ENCODE measurements at regions not wholly inside any gene's neighbourhood (a gene's known extent, or its start where the extent isn't known, plus 50 kb on each side); places are given as distances from the start of the nearest gene placed in this dataset.

GRCh38 chr2:226185616-226186211 lies 613.9 kb downstream of the IRS1 start:
- Histone ChIP-seq H3K36me3 (no peaks in the 10 kb centered on the region), H3K4me3 (no peak overlapping the region), H3K27ac (no peak overlapping the region), H3K9me3 (no peaks in the 10 kb centered on the region), H3K27me3 (no peaks in the 10 kb centered on the region), H3K4me1 (peaks cover 0 to 15% (median 2%) of the 10 kb centered on the region in 4 donors)
- intact Hi-C loops (cut with DNase I; ENCODE audit: low total_unique reads), result no loop called here
- no peak for DNase-seq
- no peak for TF ChIP-seq CTCF (IDR thresholded peaks at IDR 0.05)

- Histone ChIP-seq H3K36me3 (no peaks in the 10 kb centered on the region), H3K9me3 (no peaks in the 10 kb centered on the region), H3K4me1 (peaks cover 0 to 15% (median 1%) of the 10 kb centered on the region in 4 donors), H3K4me3 (no peak overlapping the region), H3K27ac (no peak overlapping the region), H3K27me3 (no peaks in the 10 kb centered on the region)
- intact Hi-C loops (cut with DNase I; ENCODE audit: low total_unique reads), result no loop called here
- no peak for DNase-seq
- TF ChIP-seq CTCF (IDR thresholded peaks at IDR 0.05), result no peak
These were observed 614.5 kb downstream of the IRS1 start for GRCh38 chr2:226184940-226185615.

GRCh38 chr2:226184540-226184939 lies 615.1 kb downstream of the IRS1 start:
- Histone ChIP-seq H3K4me3 (no peak overlapping the region), H3K27me3 (no peaks in the 10 kb centered on the region), H3K4me1 (peaks cover 0 to 15% (median 1%) of the 10 kb centered on the region in 4 donors), H3K36me3 (no peaks in the 10 kb centered on the region), H3K9me3 (peaks cover 0 to 1% (median 0%) of the 10 kb centered on the region in 3 donors), H3K27ac (no peak overlapping the region)
- no peak for TF ChIP-seq CTCF (IDR thresholded peaks at IDR 0.05)
- intact Hi-C loops (cut with DNase I; ENCODE audit: low total_unique reads), result no loop called here
- no peak for DNase-seq

GRCh38 chr2:226183550-226183949 lies 616.1 kb downstream of the IRS1 start:
- TF ChIP-seq CTCF (IDR thresholded peaks at IDR 0.05), result no peak
- no peaks in the 10 kb centered on the region for H3K27me3 ChIP-seq
- H3K4me3 ChIP-seq, result no peak overlapping the region
- DNase-seq, result no peak
- intact Hi-C loops (cut with DNase I; ENCODE audit: low total_unique reads), result no loop called here
- peaks cover 0 to 15% (median 1%) of the 10 kb centered on the region in 4 donors for H3K4me1 ChIP-seq
- H3K27ac ChIP-seq, result no peak overlapping the region
- peaks cover 0 to 11% (median 0%) of the 10 kb centered on the region in 3 donors for H3K9me3 ChIP-seq
- H3K36me3 ChIP-seq, result no peaks in the 10 kb centered on the region

GRCh38 chr2:226183033-226183432 lies 616.6 kb downstream of the IRS1 start:
- DNase-seq, result no peak
- H3K4me1 ChIP-seq, result peaks cover 0 to 15% (median 1%) of the 10 kb centered on the region in 4 donors
- H3K36me3 ChIP-seq, result no peaks in the 10 kb centered on the region
- H3K9me3 ChIP-seq, result peaks cover 0 to 15% (median 0%) of the 10 kb centered on the region in 3 donors
- no peak overlapping the region for H3K4me3 ChIP-seq
- H3K27me3 ChIP-seq, result no peaks in the 10 kb centered on the region
- H3K27ac ChIP-seq, result no peak overlapping the region
- intact Hi-C loops (cut with DNase I; ENCODE audit: low total_unique reads), result no loop called here
- no peak for TF ChIP-seq CTCF (IDR thresholded peaks at IDR 0.05)
